LNCAP (cell line): ENCODE measurements at regions not wholly inside any gene's neighbourhood (a gene's known extent, or its start where the extent isn't known, plus 50 kb on each side); places are given as distances from the start of the nearest gene placed in this dataset.
A peak's percentile ranks its signal among the peaks of the same experiment; 100 is the strongest.

Experiments used
- CTCF ChIP-seq: fragments of 450-650 bp; IDR thresholded peaks from 2 replicates; pipeline ENCODE4 v1.5.1; 2017; ENCODE audit warnings: mild to moderate bottlenecking

- no peak for TF ChIP-seq CTCF
Observed at GRCh38 chr4:20302336-20302735, 50.6 kb downstream of the SLIT2 start.

- no peak for TF ChIP-seq CTCF
Observed at GRCh38 chr4:20305976-20306375, 54.3 kb downstream of the SLIT2 start.

- no peak for TF ChIP-seq CTCF
Observed at GRCh38 chr4:20311856-20312255, 60.2 kb downstream of the SLIT2 start.

- TF ChIP-seq CTCF: peak; percentile 78
Observed at GRCh38 chr4:20313237-20314030, 61.7 kb downstream of the SLIT2 start.

GRCh38 chr4:20317424-20317985 is 65.8 kb downstream of the SLIT2 start:
- TF ChIP-seq CTCF: no peak

- no peak for TF ChIP-seq CTCF
Observed at GRCh38 chr4:20318001-20318908, 66.5 kb downstream of the SLIT2 start.

- TF ChIP-seq CTCF: no peak
Observed at GRCh38 chr4:20318909-20319277, 67.2 kb downstream of the SLIT2 start.
